ENCODE measurements at regions not wholly inside any gene's neighbourhood (a gene's known extent, or its start where the extent isn't known, plus 50 kb on each side); places are given as distances from the start of the nearest gene placed in this dataset.

- TF ChIP-seq HDAC2 (IDR thresholded peaks at IDR 0.05) (no peak), ZNF207 (IDR thresholded peaks at IDR 0.05; ENCODE audit: borderline replicate concordance) (no peak), ZNF274 (IDR thresholded peaks at IDR 0.05; ENCODE audit: insufficient read depth, insufficient read length) (no peak), JUND (IDR thresholded peaks at IDR 0.05; ENCODE audit: low read depth, low read length) (no peak)
These were observed 615.6 kb upstream of the NECTIN3 start for GRCh38 chr3:110456001-110456400.

Measured in GM12878 (cell line).